HEK293 (cell line): ENCODE measurements at regions not wholly inside any gene's neighbourhood (a gene's known extent, or its start where the extent isn't known, plus 50 kb on each side); places are given as distances from the start of the nearest gene placed in this dataset.

Experiments
- CTCF ChIP-seq: fragments of 450-650 bp; formaldehyde crosslinking; IDR thresholded peaks from 2 replicates; pipeline ENCODE4 v1.5.1; 2016; ENCODE audit warnings: missing biosample characterization, missing genetic modification characterization
- KLF10 ChIP-seq: fragments of 450-650 bp; IDR thresholded peaks from 2 replicates; pipeline ENCODE4 v1.5.1; 2018; ENCODE audit warnings: missing biosample characterization, mild to moderate bottlenecking, missing genetic modification characterization
- MEIS1 ChIP-seq: sonication (generic); formaldehyde crosslinking; IDR thresholded peaks from 2 replicates; pipeline ENCODE4 v1.8.1; 2022; ENCODE audit warnings: missing genetic modification reagents, mild to moderate bottlenecking, borderline replicate concordance
- MYNN ChIP-seq: fragments of 450-650 bp; formaldehyde crosslinking; IDR thresholded peaks from 2 replicates; pipeline ENCODE4 v1.5.1; 2016; ENCODE audit warnings: missing biosample characterization, missing genetic modification characterization, borderline replicate concordance
- SCRT2 ChIP-seq: fragments of 450-650 bp; formaldehyde crosslinking; IDR thresholded peaks from 2 replicates; pipeline ENCODE4 v1.5.1; 2016; ENCODE audit warnings: missing biosample characterization, missing genetic modification characterization
- TCF7L2 ChIP-seq: IDR thresholded peaks from 2 replicates; pipeline ENCODE4 v1.6.1; 2011; ENCODE audit warnings: low read depth, mild to moderate bottlenecking, inconsistent platforms, low read length, moderate library complexity, borderline replicate concordance
- ZBTB26 ChIP-seq: fragments of 450-650 bp; formaldehyde crosslinking; optimal IDR thresholded peaks from 2 replicates; pipeline ENCODE3; 2016; ENCODE audit warnings: missing biosample characterization, mild to moderate bottlenecking, missing genetic modification characterization
- ZNF121 ChIP-seq: fragments of 450-650 bp; formaldehyde crosslinking; IDR thresholded peaks from 2 replicates; pipeline ENCODE4 v1.5.1; 2016; ENCODE audit warnings: missing biosample characterization, missing genetic modification characterization
- ZNF132 ChIP-seq: fragments of 450-650 bp; formaldehyde crosslinking; IDR thresholded peaks from 2 replicates; pipeline ENCODE4 v1.5.1; 2017; ENCODE audit warnings: missing biosample characterization, missing genetic modification characterization, borderline replicate concordance
- ZNF18 ChIP-seq: fragments of 450-650 bp; formaldehyde crosslinking; IDR thresholded peaks from 2 replicates; pipeline ENCODE4 v1.5.1; 2016; ENCODE audit warnings: missing biosample characterization, missing genetic modification characterization
- ZNF791 ChIP-seq: fragments of 450-650 bp; formaldehyde crosslinking; IDR thresholded peaks from 2 replicates; pipeline ENCODE4 v1.5.1; 2016; ENCODE audit warnings: missing biosample characterization, missing genetic modification characterization
- ZSCAN30 ChIP-seq: fragments of 450-650 bp; IDR thresholded peaks from 2 replicates; pipeline ENCODE4 v1.5.1; 2018; ENCODE audit warnings: missing biosample characterization, mild to moderate bottlenecking, missing genetic modification characterization, moderate library complexity

GRCh38 chr11:129569007-129569406 is 193.4 kb downstream of the BARX2 start:
- TF ChIP-seq ZSCAN30 (tag by site-specific recombination) (no peak), CTCF (tag by site-specific recombination) (no peak), ZNF121 (tag by site-specific recombination) (no peak), MEIS1 (CRISPR knock-in tag) (no peak), ZNF18 (no peak), ZNF132 (tag by site-specific recombination) (no peak), ZBTB26 (tag by site-specific recombination) (no peak), SCRT2 (no peak), MYNN (no peak), ZNF791 (tag by site-specific recombination) (no peak), TCF7L2 (no peak), KLF10 (tag by site-specific recombination) (no peak)
